Mesenchymal stem cell (in vitro differentiated cells and primary cell): ENCODE measurements at regions not wholly inside any gene's neighbourhood (a gene's known extent, or its start where the extent isn't known, plus 50 kb on each side); places are given as distances from the start of the nearest gene placed in this dataset.

Experiments used
- DNase-seq: peaks from one replicate; pipeline ENCODE4 v3.0.0-alpha.2; 2013
- H2AFZ ChIP-seq: one replicate; pipeline ENCODE4 v1.6.1; 2013; ENCODE audit warnings: low read depth, mild to moderate bottlenecking, control low read depth, inconsistent platforms, low read length, moderate library complexity
- H2AK5ac ChIP-seq: 2 replicates; pipeline ENCODE4 v1.6.1; 2013; ENCODE audit warnings: low read length, moderate library complexity, mild to moderate bottlenecking, inconsistent platforms; ENCODE audit not compliant: severe bottlenecking
- H2BK120ac ChIP-seq: one replicate; pipeline ENCODE4 v1.6.1; 2013; ENCODE audit warnings: low read depth, mild to moderate bottlenecking, inconsistent platforms, low read length, moderate library complexity
- H2BK12ac ChIP-seq, 2 experiments: one replicate each; pipeline ENCODE4 v1.6.1; 2013; ENCODE audit warnings: inconsistent platforms in 2 of 2, low read length in 2 of 2, mild to moderate bottlenecking in 2 of 2, moderate library complexity in 2 of 2, control low read depth in 1 of 2
- H2BK15ac ChIP-seq: one replicate; pipeline ENCODE4 v1.6.1; 2013; ENCODE audit warnings: mild to moderate bottlenecking, low read depth, inconsistent platforms; ENCODE audit not compliant: poor library complexity, severe bottlenecking
- H2BK5ac ChIP-seq: 2 replicates; pipeline ENCODE4 v1.6.1; 2013; ENCODE audit warnings: low read depth, mild to moderate bottlenecking, low read length, control low read depth, inconsistent platforms; ENCODE audit not compliant: poor library complexity, severe bottlenecking
- H3K14ac ChIP-seq, 2 experiments: one replicate each; pipeline ENCODE4 v1.6.1; 2013; ENCODE audit warnings: inconsistent platforms in 2 of 2, low read length in 2 of 2, control low read depth in 1 of 2, mild to moderate bottlenecking in 1 of 2, moderate library complexity in 1 of 2
- H3K18ac ChIP-seq, 2 experiments: one replicate each; pipeline ENCODE4 v1.6.1; 2013; ENCODE audit warnings: inconsistent platforms in 2 of 2, low read length in 2 of 2, control low read depth in 1 of 2, low read depth in 1 of 2, mild to moderate bottlenecking in 1 of 2
- H3K23ac ChIP-seq, 2 experiments: one replicate each; pipeline ENCODE4 v1.6.1; 2013; ENCODE audit warnings: inconsistent platforms in 2 of 2, low read length in 2 of 2, mild to moderate bottlenecking in 2 of 2, moderate library complexity in 2 of 2, control low read depth in 1 of 2
- H3K27ac ChIP-seq: 2 replicates; pipeline ENCODE4 v1.5.1; 2013; ENCODE audit warnings: mild to moderate bottlenecking, moderate library complexity, low read length, control low read depth, inconsistent platforms; ENCODE audit not compliant: poor library complexity, severe bottlenecking
- H3K27me3 ChIP-seq, 2 experiments: 2 replicates each; pipeline versions ENCODE4 v1.6.1 to v1.7.0; 2013; ENCODE audit warnings: low read length in 2 of 2, mild to moderate bottlenecking in 2 of 2, moderate library complexity in 2 of 2, control low read depth in 1 of 2, inconsistent platforms in 1 of 2; ENCODE audit not compliant: control insufficient read depth in 1 of 2, insufficient read depth in 1 of 2
- H3K36me3 ChIP-seq, 2 experiments: 2 replicates each; pipeline versions ENCODE4 v1.6.1 to v1.7.0; 2013; ENCODE audit warnings: low read length in 2 of 2, control low read depth in 1 of 2, inconsistent platforms in 1 of 2, low read depth in 1 of 2, mild to moderate bottlenecking in 1 of 2; ENCODE audit not compliant: insufficient read depth in 2 of 2, control insufficient read depth in 1 of 2
- H3K4ac ChIP-seq, 2 experiments: one replicate each; pipeline ENCODE4 v1.6.1; 2013; ENCODE audit warnings: inconsistent platforms in 2 of 2, low read length in 2 of 2, mild to moderate bottlenecking in 2 of 2, moderate library complexity in 2 of 2, control low read depth in 1 of 2, low read depth in 1 of 2
- H3K4me1 ChIP-seq: 2 replicates; pipeline ENCODE4 v1.6.1; 2013; ENCODE audit warnings: low read depth, low read length, control low read depth; ENCODE audit not compliant: control insufficient read depth, insufficient read depth
- H3K4me2 ChIP-seq: 2 replicates; pipeline ENCODE4 v1.6.1; 2013; ENCODE audit warnings: low read length, mild to moderate bottlenecking, inconsistent platforms; ENCODE audit not compliant: poor library complexity, severe bottlenecking
- H3K4me3 ChIP-seq, 2 experiments: 2 replicates each; pipeline versions ENCODE4 v1.5.1 to v1.7.0; 2013; ENCODE audit warnings: low read length in 2 of 2, mild to moderate bottlenecking in 2 of 2, control low read depth in 1 of 2, low read depth in 1 of 2; ENCODE audit not compliant: insufficient read depth in 1 of 2
- H3K79me1 ChIP-seq: replicated peaks from 2 replicates; pipeline ENCODE4 v1.6.1; 2013; ENCODE audit warnings: mild to moderate bottlenecking, control low read depth, low read length, inconsistent platforms; ENCODE audit not compliant: poor library complexity, severe bottlenecking
- H3K9ac ChIP-seq: 2 replicates; pipeline ENCODE4 v1.7.0; 2013; ENCODE audit warnings: mild to moderate bottlenecking, low read length, moderate library complexity
- H3K9me3 ChIP-seq: 2 replicates; pipeline ENCODE4 v1.7.0; 2013; ENCODE audit warnings: mild to moderate bottlenecking, low read length; ENCODE audit not compliant: control insufficient read depth
- H4K8ac ChIP-seq: one replicate; pipeline ENCODE4 v1.6.1; 2013; ENCODE audit warnings: inconsistent platforms, mild to moderate bottlenecking, low read length, moderate library complexity
- H4K91ac ChIP-seq: one replicate; pipeline ENCODE4 v1.6.1; 2013; ENCODE audit warnings: mild to moderate bottlenecking, low read length, inconsistent platforms
- WGBS: methylation state at CpG from one replicate; pipeline ENCODE4 v1.1.7; 2013; ENCODE audit warnings: mixed read lengths; 5-methylcytosine and 5-hydroxymethylcytosine counted together

- Histone ChIP-seq H3K4me3 (no peak overlapping the region), H3K36me3 (no peaks in the 10 kb centered on the region), H3K4ac (no peak overlapping the region), H2BK12ac (no peak overlapping the region), H3K18ac (no peak overlapping the region), H3K27ac (no peak overlapping the region), H3K23ac (no peak overlapping the region), H2AFZ (no peak overlapping the region), H2BK120ac (no peak overlapping the region), H3K27me3 (no peaks in the 10 kb centered on the region), H2AK5ac (no peak overlapping the region), H2BK15ac (no peak overlapping the region), H3K4me1 (no peaks in the 10 kb centered on the region), H2BK5ac (no peak overlapping the region), H4K91ac (no peak overlapping the region), H3K9me3 (no peaks in the 10 kb centered on the region), H3K9ac (no peak overlapping the region), H3K4me2 (no peak overlapping the region), H3K14ac (no peak overlapping the region), H4K8ac (no peak overlapping the region), H3K79me1 (no peaks in the 10 kb centered on the region)
- no peak for DNase-seq
- 96% methylated on average over 41 of the region's 44 CpGs for WGBS
Observed at GRCh38 chr4:175427751-175428150, 384.3 kb downstream of the GPM6A start.

- Histone ChIP-seq H3K4me1 (no peaks in the 10 kb centered on the region), H3K23ac (no peak overlapping the region), H3K4me3 (no peak overlapping the region), H3K27me3 (no peaks in the 10 kb centered on the region), H3K14ac (no peak overlapping the region), H3K36me3 (no peaks in the 10 kb centered on the region), H3K4ac (no peak overlapping the region), H2AK5ac (no peak overlapping the region), H2BK12ac (no peak overlapping the region), H3K4me2 (no peak overlapping the region), H3K79me1 (no peaks in the 10 kb centered on the region), H2BK15ac (no peak overlapping the region), H4K8ac (no peak overlapping the region), H2AFZ (no peak overlapping the region), H2BK5ac (no peak overlapping the region), H3K9ac (no peak overlapping the region), H4K91ac (no peak overlapping the region), H3K9me3 (no peaks in the 10 kb centered on the region), H3K27ac (no peak overlapping the region), H3K18ac (no peak overlapping the region), H2BK120ac (no peak overlapping the region)
- no CpG with 5 or more reads among the region's 1 CpG for WGBS
- no peak for DNase-seq
Observed at GRCh38 chr4:175431694-175432093, 380.4 kb downstream of the GPM6A start.

GRCh38 chr4:175435381-175435783 is 376.7 kb downstream of the GPM6A start:
- peak; percentile 92 for DNase-seq
- Histone ChIP-seq H2BK5ac (no peak overlapping the region), H3K9me3 (no peaks in the 10 kb centered on the region)

GRCh38 chr4:175436196-175436595 is 375.9 kb downstream of the GPM6A start:
- no peak overlapping the region for H4K91ac ChIP-seq
- H2AK5ac ChIP-seq = no peak overlapping the region
- no peak overlapping the region for H2BK12ac ChIP-seq
- H3K18ac ChIP-seq = no peak overlapping the region
- DNase-seq = no peak
- no peak overlapping the region for H3K9ac ChIP-seq
- no peak overlapping the region for H3K14ac ChIP-seq
- H2AFZ ChIP-seq = no peak overlapping the region
- no peaks in the 10 kb centered on the region for H3K9me3 ChIP-seq
- no peak overlapping the region for H2BK5ac ChIP-seq
- H3K36me3 ChIP-seq = no peaks in the 10 kb centered on the region
- H3K4me1 ChIP-seq = no peaks in the 10 kb centered on the region
- H3K4me3 ChIP-seq = no peak overlapping the region
- no peak overlapping the region for H3K4ac ChIP-seq
- H3K27me3 ChIP-seq = no peaks in the 10 kb centered on the region
- H4K8ac ChIP-seq = no peak overlapping the region
- H3K4me2 ChIP-seq = no peak overlapping the region
- no peak overlapping the region for H2BK15ac ChIP-seq
- no peak overlapping the region for H3K23ac ChIP-seq
- no peak overlapping the region for H3K27ac ChIP-seq
- no peak overlapping the region for H2BK120ac ChIP-seq
- H3K79me1 ChIP-seq = no peaks in the 10 kb centered on the region
- 100% methylated on average over 1 of the region's 1 CpG for WGBS

More at GRCh38 chr4:175435381-175435783, 376.7 kb downstream of the GPM6A start:
- Histone ChIP-seq H2BK15ac (no peak overlapping the region), H3K18ac (no peak overlapping the region), H3K4me2 (no peak overlapping the region), H3K14ac (no peak overlapping the region), H2BK120ac (no peak overlapping the region), H3K4ac (no peak overlapping the region), H3K79me1 (no peaks in the 10 kb centered on the region), H2AFZ (no peak overlapping the region), H2BK12ac (peak overlapping the region in 1 of 2 experiments; percentile 71), H3K27me3 (no peaks in the 10 kb centered on the region), H4K8ac (no peak overlapping the region), H2AK5ac (no peak overlapping the region), H3K23ac (no peak overlapping the region), H3K9ac (no peak overlapping the region), H3K27ac (no peak overlapping the region), H3K4me3 (no peak overlapping the region), H3K4me1 (no peaks in the 10 kb centered on the region), H3K36me3 (no peaks in the 10 kb centered on the region), H4K91ac (no peak overlapping the region)
- 4% methylated on average over 3 of the region's 4 CpGs for WGBS
